ENCODE measurements at regions not wholly inside any gene's neighbourhood (a gene's known extent, or its start where the extent isn't known, plus 50 kb on each side); places are given as distances from the start of the nearest gene placed in this dataset.
"Not testable (repeated sequence)": the region's sequence is repeated elsewhere in the genome, so short reads cannot be mapped to it uniquely, and the experiment has no call there.

DNA sequence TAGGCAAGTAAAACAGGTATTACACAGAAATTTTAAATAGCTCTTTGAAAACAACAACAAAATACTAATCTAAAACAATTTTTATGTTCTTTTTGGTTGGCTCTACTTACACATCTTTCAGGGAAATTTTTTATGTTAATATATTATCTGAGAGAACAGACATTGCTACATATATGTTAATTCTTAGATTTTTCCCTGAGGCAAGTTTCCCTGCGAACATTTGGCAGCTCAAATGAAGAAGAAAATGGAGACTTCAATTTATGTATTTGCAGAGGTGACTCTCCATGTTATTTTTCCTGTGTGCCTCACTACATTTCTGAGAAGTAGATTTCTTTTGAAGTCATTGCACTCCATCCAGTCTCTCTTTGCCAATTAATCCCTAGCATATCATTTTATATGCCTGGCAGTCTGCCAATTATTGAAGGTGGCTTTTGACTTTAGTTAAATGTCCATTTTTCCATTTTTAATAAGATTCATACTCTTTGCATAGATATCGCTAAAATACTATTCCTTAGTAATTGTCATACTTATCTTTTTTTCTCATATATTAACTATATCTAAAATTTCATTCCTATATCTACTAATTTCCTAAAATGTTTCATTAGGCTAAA is 908.2 kb upstream of the CDH10 start:
- no peak for TF ChIP-seq POLR2A (IDR thresholded peaks at IDR 0.05; ENCODE audit: low read depth, low read length)
- DNase-seq (ENCODE audit: insufficient read length, low spot score), result no peak
- FAIRE-seq, result no peak

DNA sequence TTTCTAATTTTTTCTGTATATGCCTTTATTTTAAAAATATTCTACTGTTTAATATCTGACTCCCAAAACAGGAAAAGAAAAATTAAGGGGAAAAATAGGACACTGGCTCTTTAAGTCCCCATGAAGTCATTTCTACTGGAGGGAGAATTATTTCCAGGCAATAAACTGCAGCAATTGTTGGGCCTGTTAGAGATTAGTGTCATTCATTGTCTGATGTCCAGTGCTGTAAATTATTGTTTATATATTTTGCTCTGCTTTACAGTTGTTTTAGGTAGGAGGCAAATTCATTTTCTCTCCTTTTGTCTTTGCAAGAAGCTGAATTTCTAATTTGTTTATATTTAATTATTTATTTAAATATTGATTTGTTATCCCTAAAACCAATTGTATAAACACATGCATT is 906.0 kb upstream of the CDH10 start:
- FAIRE-seq (no peak), DNase-seq (ENCODE audit: insufficient read length, low spot score) (no peak)

DNA sequence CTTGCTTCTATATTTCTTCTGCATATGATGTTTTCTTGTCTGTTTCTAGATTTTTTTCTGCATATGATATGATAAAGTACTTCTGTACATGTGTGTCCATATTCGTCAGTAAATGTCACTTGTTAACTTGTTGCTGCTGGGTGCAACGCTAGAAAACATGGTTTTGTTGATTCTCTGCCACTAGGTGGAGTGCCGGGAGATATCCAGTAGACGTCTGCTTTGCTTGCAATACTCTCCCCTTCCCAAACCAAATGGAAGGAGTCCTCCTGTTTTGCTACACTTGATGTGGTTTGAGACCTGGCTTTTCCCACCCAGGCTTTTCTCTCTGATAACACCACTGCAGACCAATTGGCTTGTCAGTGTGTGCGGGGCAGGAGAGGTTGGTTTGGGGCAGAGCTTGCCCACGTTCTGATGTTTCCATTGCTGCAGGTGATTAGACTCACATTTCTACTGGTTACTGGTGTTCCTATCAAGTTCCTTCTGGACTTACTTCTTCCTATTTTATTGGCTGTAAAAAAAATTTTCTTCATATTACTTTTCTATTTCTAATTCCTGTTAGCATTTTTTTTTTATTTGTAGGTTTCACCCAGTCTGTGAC is 900.0 kb upstream of the CDH10 start:
- DNase-seq (ENCODE audit: insufficient read length, low spot score) (peak; percentile 6), FAIRE-seq (peak; percentile 99)
- TF ChIP-seq POLR2A (IDR thresholded peaks at IDR 0.05; ENCODE audit: low read depth, low read length), result no peak

More for the DNA sequence above, 906.0 kb upstream of the CDH10 start:
- TF ChIP-seq POLR2A (IDR thresholded peaks at IDR 0.05; ENCODE audit: low read depth, low read length), result no peak

DNA sequence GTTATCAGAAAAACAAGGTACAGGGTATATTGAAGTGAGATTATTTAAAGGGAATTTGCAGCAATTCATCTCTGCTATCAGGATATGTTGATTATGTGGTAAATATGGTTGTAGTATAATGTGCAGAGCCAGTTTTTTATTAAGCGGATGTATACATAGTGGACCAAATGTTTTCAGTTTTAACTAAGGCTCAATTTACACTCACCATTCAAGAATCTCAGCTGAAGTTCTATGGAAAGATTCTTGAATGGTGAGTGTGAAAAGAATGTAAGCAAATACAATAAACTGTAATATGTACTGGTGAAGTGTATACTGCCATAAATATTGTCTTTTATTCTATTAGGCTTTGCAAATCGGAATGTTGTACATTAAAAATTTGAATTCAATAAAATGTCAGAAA is 895.9 kb upstream of the CDH10 start:
- peak; percentile 80 for FAIRE-seq
- DNase-seq (ENCODE audit: insufficient read length, low spot score), result no peak
- no peak for TF ChIP-seq POLR2A (IDR thresholded peaks at IDR 0.05; ENCODE audit: low read depth, low read length)

DNA sequence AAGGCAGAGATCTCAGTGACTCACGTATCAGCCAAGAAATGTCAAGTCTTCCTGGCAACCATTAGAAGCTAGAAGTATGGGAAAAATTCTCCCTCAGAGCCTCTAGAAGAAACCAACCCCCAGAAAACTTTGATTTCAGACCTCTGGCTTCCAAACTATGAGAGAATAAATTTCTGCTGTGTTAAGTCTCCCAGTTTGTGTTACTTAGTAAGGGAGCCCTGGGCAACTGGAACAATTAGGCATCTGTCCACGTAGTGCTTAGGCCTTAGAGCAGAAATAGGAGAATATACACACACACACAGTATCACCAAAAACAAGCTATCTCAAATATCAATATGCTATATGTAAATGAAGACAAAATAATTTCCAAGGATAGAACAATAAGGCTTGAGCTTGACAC is 894.8 kb upstream of the CDH10 start:
- no peak for FAIRE-seq

DNA sequence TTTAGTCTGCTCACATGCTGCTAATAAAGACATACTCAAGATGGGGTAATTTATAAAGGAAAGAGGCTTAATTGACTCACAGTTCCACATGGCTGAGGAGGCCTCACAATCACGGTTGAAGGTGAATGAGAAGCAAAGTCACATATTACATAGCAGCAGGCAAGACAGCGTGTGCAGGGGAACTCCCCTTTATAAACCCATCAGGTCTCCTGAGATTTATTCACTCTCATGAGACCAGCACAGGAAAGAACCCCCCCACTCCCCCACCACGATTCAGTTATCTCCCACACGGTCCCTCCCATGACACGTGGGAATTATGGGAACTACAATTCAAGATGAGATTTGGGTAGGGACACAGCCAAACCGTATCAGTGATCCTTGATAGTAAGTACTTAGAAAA is 891.7 kb upstream of the CDH10 start:
- FAIRE-seq, result peak; percentile 27
- DNase-seq (ENCODE audit: insufficient read length, low spot score), result not testable (repeated sequence)

More for the DNA sequence above, 894.8 kb upstream of the CDH10 start:
- TF ChIP-seq POLR2A (IDR thresholded peaks at IDR 0.05; ENCODE audit: low read depth, low read length), result no peak
- no peak for DNase-seq (ENCODE audit: insufficient read length, low spot score)

DNA sequence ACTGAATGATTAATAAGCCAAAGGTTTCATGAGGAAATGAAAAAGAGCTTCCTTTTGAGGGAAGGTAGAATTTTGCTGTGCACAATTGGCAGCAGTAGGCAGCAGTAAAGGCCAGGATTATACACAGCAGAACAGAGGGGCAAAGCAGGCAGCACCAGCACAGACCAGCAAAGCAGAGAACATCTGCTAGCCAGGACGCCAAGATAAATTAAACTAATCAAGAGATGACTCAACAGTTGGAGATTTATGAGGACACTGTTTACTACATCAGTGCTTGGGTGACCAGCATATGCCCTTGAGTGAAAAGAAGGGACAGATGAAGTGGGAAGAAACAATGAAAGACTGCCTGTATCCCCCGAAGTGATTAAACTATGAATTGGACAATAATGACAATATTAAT is 871.4 kb upstream of the CDH10 start:
- no peak for TF ChIP-seq POLR2A (IDR thresholded peaks at IDR 0.05; ENCODE audit: low read depth, low read length)
- peak; percentile 55 for FAIRE-seq
- no peak for DNase-seq (ENCODE audit: insufficient read length, low spot score)

DNA sequence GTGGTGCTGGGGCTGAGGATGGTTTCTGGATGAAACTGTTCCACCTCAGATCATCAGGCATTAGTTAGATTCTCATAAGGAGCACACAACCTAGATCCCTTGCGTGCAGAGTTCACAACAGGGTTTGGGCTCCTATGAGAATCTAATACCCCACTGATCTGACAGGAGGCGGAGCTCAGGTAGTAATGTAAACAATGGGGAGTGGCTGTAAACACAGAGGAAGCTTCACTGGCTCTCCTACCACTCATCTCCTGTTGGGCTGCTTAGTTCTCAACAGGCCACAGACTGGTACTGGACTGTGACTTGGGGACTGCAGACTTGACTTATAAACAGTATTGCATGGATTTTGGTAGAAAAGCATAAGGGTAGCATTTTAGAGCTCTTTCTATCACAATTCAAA is 870.7 kb upstream of the CDH10 start:
- DNase-seq (ENCODE audit: insufficient read length, low spot score) (no peak), FAIRE-seq (no peak)
- no peak for TF ChIP-seq POLR2A (IDR thresholded peaks at IDR 0.05; ENCODE audit: low read depth, low read length)

DNA sequence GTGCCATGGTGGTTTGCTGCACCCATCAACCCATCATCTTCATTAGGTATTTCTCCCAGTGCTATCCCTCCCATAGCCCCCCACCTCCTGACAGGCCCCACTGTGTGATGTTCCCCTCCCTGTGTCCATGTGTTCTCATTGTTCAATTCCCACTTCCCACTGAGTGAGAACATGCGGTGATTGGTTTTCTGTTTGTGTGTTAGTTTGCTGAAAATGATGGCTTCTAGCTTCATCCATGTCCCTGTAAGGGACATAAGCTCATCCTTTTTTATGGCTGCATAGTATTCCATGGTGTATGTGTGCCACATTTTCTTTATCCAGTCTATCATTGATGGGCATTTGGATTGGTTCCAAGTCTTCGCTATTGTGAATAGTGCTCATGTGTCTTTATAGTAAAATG is 865.9 kb upstream of the CDH10 start:
- not testable (repeated sequence) for DNase-seq (ENCODE audit: insufficient read length, low spot score)
- FAIRE-seq, result peak; percentile 30

DNA sequence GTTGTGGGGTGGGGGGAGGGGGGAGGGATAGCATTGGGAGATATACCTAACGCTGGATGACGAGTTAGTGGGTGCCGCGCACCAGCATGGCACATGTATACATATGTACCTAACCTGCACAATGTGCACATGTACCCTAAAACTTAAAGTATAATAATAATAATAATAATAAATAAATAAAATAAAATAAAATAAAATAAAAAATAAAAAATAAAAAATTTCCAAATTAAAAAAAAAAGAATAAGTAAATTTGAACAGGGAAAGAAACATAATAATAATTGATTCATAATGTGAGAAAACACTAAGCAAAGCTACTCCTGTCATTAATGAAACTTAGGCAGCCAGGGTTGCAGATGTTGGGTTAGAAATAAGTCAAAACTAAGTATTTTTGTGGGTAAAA is 863.2 kb upstream of the CDH10 start:
- not testable (repeated sequence) for FAIRE-seq; DNase-seq (ENCODE audit: insufficient read length, low spot score)

DNA sequence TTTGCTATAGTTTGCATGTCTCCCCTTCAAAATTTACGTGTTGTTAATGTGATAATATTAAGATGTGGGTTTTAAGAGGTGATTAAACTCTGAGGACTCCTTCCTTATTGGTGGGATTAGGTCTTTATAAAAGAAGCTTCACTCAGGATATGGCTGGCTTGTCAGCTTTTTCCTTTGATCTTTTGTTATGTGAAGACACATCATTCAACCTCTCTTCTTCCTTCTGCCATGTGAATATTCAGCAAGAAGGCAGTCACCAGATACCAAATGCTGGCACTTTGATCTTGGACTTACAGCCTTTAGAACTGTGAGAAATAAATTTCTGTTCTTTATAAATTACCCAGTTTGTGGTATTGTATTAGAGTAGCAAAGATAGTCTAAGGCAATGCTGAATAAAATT is 855.9 kb upstream of the CDH10 start:
- FAIRE-seq (no peak), DNase-seq (ENCODE audit: insufficient read length, low spot score) (no peak)
- no peak for TF ChIP-seq POLR2A (IDR thresholded peaks at IDR 0.05; ENCODE audit: low read depth, low read length)

DNA sequence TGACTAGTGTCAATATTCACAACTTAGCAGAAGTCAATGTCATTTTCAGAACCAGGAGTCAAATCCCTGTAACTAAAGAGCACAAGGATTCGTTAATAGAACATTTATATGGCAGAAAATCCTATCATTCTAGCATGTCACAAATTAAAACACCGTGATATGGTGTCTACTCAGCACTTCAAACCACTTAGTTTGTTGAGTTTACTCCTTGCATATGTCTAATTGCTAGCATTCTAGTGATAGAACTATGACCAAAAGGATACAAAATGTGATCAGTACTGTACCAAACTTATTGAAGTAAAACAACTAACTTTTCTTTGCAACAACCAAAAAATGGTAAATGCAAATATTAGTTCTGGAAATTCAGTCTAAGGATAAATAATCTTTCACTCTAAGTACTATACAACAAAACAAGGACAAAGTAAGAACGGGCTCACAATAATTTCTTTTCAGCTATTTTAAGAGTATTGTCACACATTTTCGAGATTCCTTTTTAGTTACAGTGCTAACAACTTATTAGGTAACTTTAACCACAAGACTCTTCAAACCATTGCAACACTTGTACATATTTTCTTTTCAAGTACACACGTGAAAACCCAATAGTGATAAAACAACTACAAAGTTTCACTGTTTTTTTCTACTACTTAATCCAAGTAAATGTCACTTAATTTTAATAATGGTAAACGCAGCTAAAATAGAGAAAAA is 845.2 kb upstream of the CDH10 start:
- TF ChIP-seq POLR2A (IDR thresholded peaks at IDR 0.05; ENCODE audit: low read depth, low read length), result no peak
- FAIRE-seq (peak; percentile 96), DNase-seq (ENCODE audit: insufficient read length, low spot score) (peak; percentile 2)

DNA sequence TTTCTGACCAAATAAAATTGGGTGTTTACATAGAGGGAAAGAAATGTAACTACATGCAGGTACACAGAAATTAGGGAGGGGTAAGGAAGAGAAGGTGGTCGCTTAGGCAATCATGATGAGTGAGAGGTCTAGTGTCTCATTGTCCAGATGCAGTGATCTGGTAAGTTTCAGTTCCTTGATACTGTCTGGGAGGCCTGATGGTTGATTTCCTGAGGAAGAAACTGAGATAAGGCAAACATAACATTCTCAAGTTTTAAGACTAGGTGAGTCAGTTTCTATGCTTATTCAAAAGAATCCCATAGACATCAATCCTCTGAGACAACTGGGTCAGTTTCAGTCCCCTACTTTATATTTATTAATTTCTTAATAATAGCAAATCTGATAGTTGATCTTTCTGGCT is 843.3 kb upstream of the CDH10 start:
- FAIRE-seq, result peak; percentile 48
- DNase-seq (ENCODE audit: insufficient read length, low spot score), result no peak
- TF ChIP-seq POLR2A (IDR thresholded peaks at IDR 0.05; ENCODE audit: low read depth, low read length), result no peak

DNA sequence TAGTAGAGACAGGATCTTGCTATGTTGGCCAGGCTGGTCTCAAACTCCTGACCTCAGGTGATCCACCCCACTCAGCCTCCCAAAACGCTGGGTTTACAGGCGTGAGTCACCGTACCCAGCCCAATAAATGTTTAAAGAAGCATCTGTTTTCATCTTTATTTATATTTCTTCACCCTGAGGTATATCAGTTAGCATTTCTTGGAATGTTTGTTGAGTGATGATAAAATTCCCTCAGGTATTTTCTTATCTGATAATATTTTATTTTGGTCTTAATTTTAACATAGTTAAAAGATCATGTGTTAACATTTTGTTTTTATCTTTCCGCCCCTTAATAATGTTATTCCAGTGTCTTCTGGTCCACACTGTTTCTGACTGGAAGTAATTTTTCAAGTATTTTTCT is 839.6 kb upstream of the CDH10 start:
- FAIRE-seq (no peak), DNase-seq (ENCODE audit: insufficient read length, low spot score) (no peak)
- TF ChIP-seq POLR2A (IDR thresholded peaks at IDR 0.05; ENCODE audit: low read depth, low read length), result no peak

DNA sequence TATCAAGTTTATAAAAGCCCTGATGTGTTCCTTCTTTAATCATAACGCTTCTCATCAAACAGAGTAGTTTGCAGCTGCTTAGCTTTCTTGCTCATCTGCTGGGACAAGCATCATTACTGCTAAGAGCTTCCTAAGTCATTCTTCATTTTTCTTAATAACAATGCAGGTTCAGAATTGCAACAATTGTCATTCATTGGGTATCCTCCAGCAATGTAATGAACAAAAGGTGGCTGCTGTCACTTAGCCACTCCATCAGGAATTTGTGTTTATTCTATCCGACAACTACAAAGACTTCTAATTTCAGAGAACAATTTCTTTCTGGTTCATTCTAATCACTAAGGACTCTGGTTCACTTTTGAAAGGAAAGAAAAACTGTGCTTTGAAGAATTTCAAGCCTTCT is 836.7 kb upstream of the CDH10 start:
- DNase-seq (ENCODE audit: insufficient read length, low spot score) (no peak), FAIRE-seq (peak; percentile 45)
- TF ChIP-seq POLR2A (IDR thresholded peaks at IDR 0.05; ENCODE audit: low read depth, low read length), result no peak
